ENCODE measurements at regions not wholly inside any gene's neighbourhood (a gene's known extent, or its start where the extent isn't known, plus 50 kb on each side); places are given as distances from the start of the nearest gene placed in this dataset.

DNA sequence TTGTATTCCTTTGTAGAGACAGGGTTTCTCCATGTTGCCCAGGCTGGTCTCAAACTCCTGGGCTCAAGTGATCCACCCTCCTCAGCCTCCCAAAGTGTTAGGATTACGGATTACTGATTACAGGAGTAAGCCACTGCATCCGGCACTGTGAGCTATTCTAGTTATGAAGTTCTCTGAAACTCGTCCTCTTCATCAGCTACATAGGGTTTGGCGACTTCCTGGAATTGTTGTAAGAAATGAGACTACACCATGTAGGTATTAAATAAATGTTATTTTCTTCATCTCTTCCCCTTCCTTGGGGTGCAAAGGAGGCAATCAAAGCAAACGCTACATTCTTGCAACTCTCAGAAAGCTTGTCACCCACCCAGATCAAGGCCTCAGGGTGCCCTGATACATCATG lies 131.2 kb upstream of the TIAM1 start:
- no peak for DNase-seq (ENCODE audit: low spot score)
- Histone ChIP-seq H3K9me3 (no peaks in the 10 kb centered on the region), H3K36me3 (no peaks in the 10 kb centered on the region), H3K4me3 (no peak overlapping the region), H3K4me1 (no peaks in the 10 kb centered on the region), H3K27ac (no peak overlapping the region), H3K27me3 (no peaks in the 10 kb centered on the region)
- TF ChIP-seq CTCF (IDR thresholded peaks at IDR 0.05): no peak

DNA sequence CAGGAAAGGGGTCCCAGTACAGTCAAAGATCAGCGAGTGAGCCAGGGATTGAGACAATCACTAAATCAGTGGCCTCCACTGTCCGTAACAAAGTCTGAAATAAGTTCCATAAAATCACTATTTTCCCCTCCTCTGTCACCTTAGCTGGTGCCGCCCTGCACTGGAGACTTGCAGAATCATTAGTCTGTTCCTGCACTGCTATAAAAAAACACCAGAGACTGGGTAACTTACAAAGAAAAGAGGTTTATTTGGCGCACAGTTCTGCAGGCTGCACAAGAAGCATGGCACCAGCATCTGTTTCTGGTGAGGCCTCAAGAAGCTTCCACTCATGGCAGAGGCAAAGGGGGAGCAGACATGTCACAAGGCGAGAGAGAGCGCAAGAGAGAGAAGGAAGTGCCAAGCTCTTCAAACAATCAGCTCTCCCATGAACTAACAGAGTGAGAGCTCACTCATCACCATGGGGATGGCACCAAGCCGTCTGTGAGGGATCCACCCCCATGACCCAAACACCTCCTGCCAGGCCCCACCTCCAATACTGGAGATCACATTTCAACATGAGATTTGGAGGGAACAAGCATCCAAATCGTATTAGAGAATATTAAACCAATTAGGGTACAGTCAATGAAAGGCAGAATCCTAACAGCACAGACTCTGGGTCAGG lies 129.8 kb upstream of the TIAM1 start:
- Histone ChIP-seq H3K27me3 (no peaks in the 10 kb centered on the region), H3K4me3 (no peak overlapping the region)
- DNase-seq (ENCODE audit: low spot score): no peak

GRCh38 chr21:31471865-31472264 lies 127.8 kb upstream of the TIAM1 start:
- Histone ChIP-seq H3K27ac (no peak overlapping the region), H3K27me3 (no peaks in the 10 kb centered on the region), H3K4me3 (no peak overlapping the region), H3K9me3 (no peaks in the 10 kb centered on the region), H3K36me3 (no peaks in the 10 kb centered on the region), H3K4me1 (no peaks in the 10 kb centered on the region)
- TF ChIP-seq CTCF (IDR thresholded peaks at IDR 0.05): no peak
- no peak for DNase-seq (ENCODE audit: low spot score)

More for the DNA sequence above, 129.8 kb upstream of the TIAM1 start:
- Histone ChIP-seq H3K9me3 (no peaks in the 10 kb centered on the region), H3K36me3 (no peaks in the 10 kb centered on the region), H3K4me1 (no peaks in the 10 kb centered on the region), H3K27ac (no peak overlapping the region)
- TF ChIP-seq CTCF (IDR thresholded peaks at IDR 0.05): no peak

DNA sequence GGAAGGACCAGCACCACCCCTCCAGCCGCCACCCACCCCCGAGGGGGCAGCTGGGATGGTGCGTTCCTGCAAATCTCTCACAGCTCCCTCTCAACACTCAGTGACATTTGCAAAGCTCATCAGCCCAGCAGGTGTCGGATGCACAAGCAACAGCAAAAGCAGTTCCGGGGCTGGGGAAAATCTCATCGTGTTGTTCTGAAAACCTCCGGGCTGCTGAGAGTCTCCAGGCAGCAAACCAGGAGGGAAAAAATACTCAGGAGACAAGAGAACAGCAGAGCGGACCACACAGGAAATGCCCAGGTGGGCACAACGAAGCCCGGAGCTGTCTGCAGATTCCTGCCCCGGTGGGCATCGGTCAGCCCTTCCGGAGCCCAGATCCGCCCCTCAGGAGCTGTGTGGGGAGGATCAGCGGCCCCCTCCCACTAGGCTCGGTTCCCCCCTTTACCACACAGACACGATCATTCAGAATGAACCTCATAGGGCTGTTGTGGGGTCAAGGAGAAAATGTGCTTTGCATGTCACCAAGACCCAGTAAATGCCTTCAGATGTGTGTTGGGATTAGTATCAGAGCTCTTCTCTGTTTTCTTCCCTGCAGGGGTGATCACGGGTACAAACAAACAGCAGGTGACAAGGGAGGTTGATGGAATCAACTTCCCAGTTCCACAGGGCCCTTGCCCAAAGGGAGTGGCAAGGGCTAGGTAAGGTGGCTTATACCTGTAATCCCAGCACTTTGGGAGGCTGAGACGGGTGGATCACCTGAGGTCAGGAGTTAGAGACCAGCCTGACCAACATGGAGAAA lies 127.0 kb upstream of the TIAM1 start:
- H3K27me3 ChIP-seq: no peaks in the 10 kb centered on the region
- no peak overlapping the region for H3K27ac ChIP-seq
- no peaks in the 10 kb centered on the region for H3K9me3 ChIP-seq
- no peak for TF ChIP-seq CTCF (IDR thresholded peaks at IDR 0.05)
- DNase-seq (ENCODE audit: low spot score): no peak
- H3K36me3 ChIP-seq: no peaks in the 10 kb centered on the region
- H3K4me1 ChIP-seq: no peaks in the 10 kb centered on the region
- H3K4me3 ChIP-seq: no peak overlapping the region

DNA sequence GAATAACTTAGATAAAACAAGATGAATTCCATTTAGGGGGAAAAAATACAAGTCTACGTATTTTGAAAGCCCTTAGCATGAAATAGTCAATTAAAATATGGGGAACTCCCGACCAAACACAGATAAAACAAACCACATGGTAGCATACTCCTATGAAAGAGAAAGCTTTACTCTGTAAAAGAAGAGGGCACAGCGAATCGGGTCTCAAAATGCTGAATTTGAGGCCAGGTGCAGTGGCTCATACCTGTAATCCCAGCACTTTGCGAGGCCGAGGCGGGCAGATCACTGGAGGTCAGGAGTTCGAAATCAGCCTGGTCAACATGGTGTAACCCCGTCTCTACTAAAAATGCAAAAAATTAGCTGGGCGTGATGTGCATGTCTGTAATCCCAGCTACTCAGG lies 116.9 kb upstream of the TIAM1 start:
- Histone ChIP-seq H3K4me1 (no peaks in the 10 kb centered on the region), H3K9me3 (no peaks in the 10 kb centered on the region), H3K27ac (no peak overlapping the region), H3K4me3 (no peak overlapping the region), H3K36me3 (no peaks in the 10 kb centered on the region), H3K27me3 (no peaks in the 10 kb centered on the region)
- no peak for TF ChIP-seq CTCF (IDR thresholded peaks at IDR 0.05)
- DNase-seq (ENCODE audit: low spot score): no peak

All from right atrium auricular region (tissue), 2 donors.